Immature natural killer cell (primary cell): ENCODE measurements at regions not wholly inside any gene's neighbourhood (a gene's known extent, or its start where the extent isn't known, plus 50 kb on each side); places are given as distances from the start of the nearest gene placed in this dataset.
"Not testable (repeated sequence)": the region's sequence is repeated elsewhere in the genome, so short reads cannot be mapped to it uniquely, and the experiment has no call there.

Experiments used
- DNase-seq, 3 donors: peaks; one replicate each; pipeline ENCODE4 v3.0.0; 2022; ENCODE audit warnings: mixed read lengths in 1 of 3
- H3K27ac Mint-ChIP-seq, 6 donors: one replicate each; pipeline ENCODE4 v1.8.0; 2020; ENCODE audit warnings: mixed read lengths in 6 of 6, mild to moderate bottlenecking in 5 of 6, inconsistent platforms in 4 of 6, moderate library complexity in 3 of 6
- H3K27me3 Mint-ChIP-seq, 3 donors: one replicate each; pipeline ENCODE4 v1.8.0; 2020 to 2021; ENCODE audit warnings: low read depth in 3 of 3, mild to moderate bottlenecking in 3 of 3, mixed read lengths in 3 of 3, moderate library complexity in 3 of 3, inconsistent platforms in 1 of 3
- H3K36me3 Mint-ChIP-seq, 3 donors: one replicate each; pipeline ENCODE4 v1.8.0; 2020; ENCODE audit warnings: mixed read lengths in 3 of 3, inconsistent platforms in 2 of 3, mild to moderate bottlenecking in 2 of 3
- H3K4me1 Mint-ChIP-seq, 2 donors: one replicate each; pipeline ENCODE4 v1.8.0; 2020; ENCODE audit warnings: inconsistent platforms in 2 of 2, mild to moderate bottlenecking in 2 of 2, mixed read lengths in 2 of 2, moderate library complexity in 1 of 2
- H3K4me3 Mint-ChIP-seq, 5 donors: one replicate each; pipeline ENCODE4 v1.8.0; 2020; ENCODE audit warnings: mild to moderate bottlenecking in 5 of 5, mixed read lengths in 5 of 5, inconsistent platforms in 3 of 5, moderate library complexity in 3 of 5
- H3K9me3 Mint-ChIP-seq, 6 donors: one replicate each; pipeline ENCODE4 v1.8.0; 2020; ENCODE audit warnings: mild to moderate bottlenecking in 6 of 6, mixed read lengths in 6 of 6, inconsistent platforms in 4 of 6, moderate library complexity in 3 of 6

GRCh38 chr12:28079539-28079938 is 107.0 kb upstream of the PTHLH start:
- no peaks in the 10 kb centered on the region for H3K36me3 Mint-ChIP-seq
- H3K27ac Mint-ChIP-seq, result no peak overlapping the region
- DNase-seq, result no peak
- H3K4me3 Mint-ChIP-seq, result no peak overlapping the region
- H3K27me3 Mint-ChIP-seq, result peaks cover 0 to 4% (median 0%) of the 10 kb centered on the region in 3 donors
- H3K4me1 Mint-ChIP-seq, result no peaks in the 10 kb centered on the region
- H3K9me3 Mint-ChIP-seq, result peaks cover 0 to 7% (median 4%) of the 10 kb centered on the region in 6 donors

DNA sequence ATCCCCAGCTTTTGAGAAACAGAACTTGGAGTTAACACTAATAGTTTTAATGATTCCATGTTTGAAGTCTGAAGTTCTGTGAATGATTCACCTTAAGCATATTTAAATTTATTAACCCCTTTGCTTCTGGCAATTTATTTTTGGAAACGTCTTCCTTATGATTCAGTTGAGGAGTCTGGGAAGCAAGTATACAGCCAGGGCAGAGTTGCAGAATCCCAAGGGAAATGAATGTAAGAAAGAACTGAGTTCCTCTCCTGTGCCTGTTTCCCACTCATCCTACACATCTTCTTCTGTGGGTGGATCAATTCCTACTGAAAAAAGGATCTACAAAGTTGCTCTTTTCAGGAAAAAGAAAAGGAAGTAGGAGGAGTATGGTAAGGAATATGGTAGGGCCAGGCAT is 108.2 kb upstream of the CCDC91 start:
- H3K36me3 Mint-ChIP-seq, result no peaks in the 10 kb centered on the region
- DNase-seq, result no peak
- H3K4me3 Mint-ChIP-seq, result no peak overlapping the region
- H3K27me3 Mint-ChIP-seq, result peaks cover 2 to 4% (median 4%) of the 10 kb centered on the region in 3 donors
- peaks cover 0 to 4% (median 0%) of the 10 kb centered on the region in 6 donors for H3K9me3 Mint-ChIP-seq
- H3K27ac Mint-ChIP-seq, result no peak overlapping the region
- no peaks in the 10 kb centered on the region for H3K4me1 Mint-ChIP-seq

DNA sequence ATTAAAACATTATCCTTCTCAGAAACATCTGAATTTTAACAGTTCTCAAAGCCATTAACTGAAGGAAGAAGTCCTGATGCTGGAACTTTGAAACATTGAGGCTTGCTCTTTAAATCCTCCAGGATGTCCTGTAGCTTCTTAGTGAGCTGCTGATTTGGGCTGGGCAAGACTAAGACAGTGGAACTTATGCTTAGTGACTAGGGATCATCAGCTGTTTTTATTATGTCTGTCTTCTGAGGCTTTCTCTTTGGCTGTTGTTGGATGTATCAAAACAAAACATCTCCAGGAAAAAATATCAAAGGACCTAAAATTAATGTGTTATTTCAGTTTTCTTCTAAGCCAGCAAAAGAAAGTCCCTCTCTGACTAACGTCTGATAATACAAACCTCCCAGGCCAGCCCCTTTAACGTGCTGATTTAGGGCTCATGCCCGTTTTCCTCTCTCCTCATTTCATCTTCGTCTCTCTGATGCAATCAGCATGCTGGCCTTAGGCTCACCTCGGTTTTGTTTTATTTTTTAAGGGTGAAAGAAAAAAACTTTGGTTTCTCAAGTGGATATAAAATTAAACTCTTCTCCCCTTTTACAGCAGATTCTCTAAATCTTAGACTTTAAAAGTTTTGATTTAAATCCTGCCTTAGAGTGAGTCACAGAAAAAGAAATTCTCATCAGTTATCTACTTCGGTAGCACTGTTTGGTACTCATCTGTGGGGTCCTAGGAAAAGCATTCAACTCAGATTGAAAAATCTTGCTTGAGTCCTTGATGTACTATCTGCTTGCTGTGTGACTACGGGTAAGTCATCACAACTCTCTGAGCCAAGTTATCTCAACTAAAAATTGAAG is 106.2 kb upstream of the CCDC91 start:
- no peak overlapping the region for H3K4me3 Mint-ChIP-seq
- DNase-seq, result no peak
- no peaks in the 10 kb centered on the region for H3K4me1 Mint-ChIP-seq
- H3K9me3 Mint-ChIP-seq, result peaks cover 0 to 2% (median 0%) of the 10 kb centered on the region in 6 donors
- peaks cover 2 to 4% (median 4%) of the 10 kb centered on the region in 3 donors for H3K27me3 Mint-ChIP-seq
- no peaks in the 10 kb centered on the region for H3K36me3 Mint-ChIP-seq
- no peak overlapping the region for H3K27ac Mint-ChIP-seq

GRCh38 chr12:28086521-28087155 is 103.6 kb upstream of the CCDC91 start:
- Mint-ChIP-seq H3K27me3 (peaks cover 2 to 6% (median 4%) of the 10 kb centered on the region in 3 donors), H3K9me3 (no peaks in the 10 kb centered on the region), H3K4me1 (no peaks in the 10 kb centered on the region), H3K4me3 (no peak overlapping the region), H3K27ac (no peak overlapping the region), H3K36me3 (no peaks in the 10 kb centered on the region)
- no peak for DNase-seq

DNA sequence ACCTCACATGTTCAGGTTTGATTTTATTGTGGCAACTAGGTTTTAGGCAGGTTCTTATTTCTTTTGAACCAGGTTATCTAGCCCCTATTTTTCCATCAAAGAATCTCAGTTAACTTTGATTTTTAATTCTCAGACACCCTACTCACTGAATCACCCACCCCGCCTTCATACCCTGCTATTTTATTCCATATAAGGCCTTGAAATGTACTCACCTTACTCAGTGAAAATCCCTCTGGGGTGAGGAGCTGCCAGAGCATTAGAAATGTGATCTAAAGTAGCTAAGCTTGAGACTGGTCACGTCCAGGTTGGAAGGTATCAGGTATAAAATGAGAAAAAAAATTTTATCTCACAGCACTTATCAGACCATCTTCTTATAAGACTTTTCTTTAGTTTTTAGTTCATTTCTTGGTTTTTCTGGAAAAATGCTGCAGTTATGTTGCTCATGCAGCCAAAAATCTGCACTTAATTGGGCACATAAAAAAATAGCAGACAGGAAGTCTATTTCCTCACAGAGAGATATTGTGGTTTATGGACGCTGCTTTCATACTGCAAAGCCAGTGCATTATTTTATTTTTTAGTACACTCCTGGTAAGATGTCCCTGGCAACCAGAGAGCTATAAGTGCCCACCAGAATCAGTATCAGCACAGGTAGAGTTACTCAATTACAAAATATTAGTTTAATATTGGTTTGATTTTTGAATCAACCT is 101.5 kb upstream of the CCDC91 start:
- H3K4me1 Mint-ChIP-seq, result no peaks in the 10 kb centered on the region
- peaks cover 2 to 6% (median 6%) of the 10 kb centered on the region in 3 donors for H3K27me3 Mint-ChIP-seq

GRCh38 chr12:28089338-28089737 is 100.9 kb upstream of the CCDC91 start:
- H3K27me3 Mint-ChIP-seq, result peaks cover 4 to 8% (median 6%) of the 10 kb centered on the region in 3 donors

More for the DNA sequence above, 101.5 kb upstream of the CCDC91 start:
- no peak for DNase-seq
- no peak overlapping the region for H3K4me3 Mint-ChIP-seq
- H3K27ac Mint-ChIP-seq, result no peak overlapping the region
- H3K9me3 Mint-ChIP-seq, result peaks cover 0 to under 1% (median 0%) of the 10 kb centered on the region in 6 donors
- no peaks in the 10 kb centered on the region for H3K36me3 Mint-ChIP-seq

GRCh38 chr12:28090835-28091234 is 99.4 kb upstream of the CCDC91 start:
- Mint-ChIP-seq H3K36me3 (no peaks in the 10 kb centered on the region), H3K4me3 (no peak overlapping the region), H3K9me3 (peaks cover 0 to 2% (median 0%) of the 10 kb centered on the region in 6 donors), H3K27me3 (peaks cover 2 to 8% (median 6%) of the 10 kb centered on the region in 3 donors), H3K27ac (no peak overlapping the region), H3K4me1 (no peaks in the 10 kb centered on the region)
- DNase-seq, result no peak

More at GRCh38 chr12:28089338-28089737, 100.9 kb upstream of the CCDC91 start:
- DNase-seq, result no peak
- Mint-ChIP-seq H3K4me3 (no peak overlapping the region), H3K9me3 (peaks cover 0 to 2% (median 0%) of the 10 kb centered on the region in 6 donors), H3K27ac (no peak overlapping the region), H3K36me3 (no peaks in the 10 kb centered on the region), H3K4me1 (no peaks in the 10 kb centered on the region)

DNA sequence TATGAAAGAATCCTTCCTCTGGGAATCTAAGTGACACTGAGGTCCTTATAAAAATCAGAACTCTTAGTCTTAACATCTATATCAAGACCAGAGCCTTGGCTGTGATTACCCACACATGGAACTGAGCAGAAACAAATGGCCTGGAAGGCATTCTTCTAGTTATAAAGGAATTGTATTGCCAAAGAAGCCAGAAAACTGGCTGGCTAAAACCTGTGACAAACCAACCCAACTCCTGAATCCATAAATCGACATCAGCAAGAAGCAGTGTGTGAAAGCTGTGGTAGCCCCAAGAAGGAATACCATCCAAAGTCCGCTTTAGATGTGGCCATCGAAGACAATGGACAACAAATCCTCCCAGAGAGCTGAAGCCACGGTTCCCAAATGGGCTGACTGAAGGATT is 97.9 kb upstream of the CCDC91 start:
- H3K4me3 Mint-ChIP-seq, result no peak overlapping the region
- no peaks in the 10 kb centered on the region for H3K36me3 Mint-ChIP-seq
- H3K27me3 Mint-ChIP-seq, result peaks cover 2 to 6% (median 4%) of the 10 kb centered on the region in 3 donors
- peaks cover 0 to 2% (median 0%) of the 10 kb centered on the region in 6 donors for H3K9me3 Mint-ChIP-seq
- DNase-seq, result no peak
- no peaks in the 10 kb centered on the region for H3K4me1 Mint-ChIP-seq
- no peak overlapping the region for H3K27ac Mint-ChIP-seq

GRCh38 chr12:28096649-28097048 is 93.6 kb upstream of the CCDC91 start:
- no peak overlapping the region for H3K4me3 Mint-ChIP-seq

GRCh38 chr12:28097221-28097620 is 93.0 kb upstream of the CCDC91 start:
- Mint-ChIP-seq H3K4me3 (no peak overlapping the region), H3K4me1 (no peaks in the 10 kb centered on the region), H3K36me3 (no peaks in the 10 kb centered on the region), H3K9me3 (peaks cover 0 to 5% (median 0%) of the 10 kb centered on the region in 6 donors), H3K27me3 (peaks cover 2 to 7% (median 2%) of the 10 kb centered on the region in 3 donors), H3K27ac (no peak overlapping the region)
- no peak for DNase-seq

More at GRCh38 chr12:28096649-28097048, 93.6 kb upstream of the CCDC91 start:
- Mint-ChIP-seq H3K27me3 (peaks cover 2 to 7% (median 2%) of the 10 kb centered on the region in 3 donors), H3K36me3 (no peaks in the 10 kb centered on the region), H3K4me1 (no peaks in the 10 kb centered on the region), H3K27ac (no peak overlapping the region), H3K9me3 (peaks cover 0 to 5% (median 0%) of the 10 kb centered on the region in 6 donors)
- DNase-seq, result no peak

GRCh38 chr12:28099245-28099644 is 91.0 kb upstream of the CCDC91 start:
- not testable (repeated sequence) for H3K4me3 Mint-ChIP-seq, H3K36me3 Mint-ChIP-seq, H3K27me3 Mint-ChIP-seq, H3K4me1 Mint-ChIP-seq, H3K27ac Mint-ChIP-seq, DNase-seq, H3K9me3 Mint-ChIP-seq

DNA sequence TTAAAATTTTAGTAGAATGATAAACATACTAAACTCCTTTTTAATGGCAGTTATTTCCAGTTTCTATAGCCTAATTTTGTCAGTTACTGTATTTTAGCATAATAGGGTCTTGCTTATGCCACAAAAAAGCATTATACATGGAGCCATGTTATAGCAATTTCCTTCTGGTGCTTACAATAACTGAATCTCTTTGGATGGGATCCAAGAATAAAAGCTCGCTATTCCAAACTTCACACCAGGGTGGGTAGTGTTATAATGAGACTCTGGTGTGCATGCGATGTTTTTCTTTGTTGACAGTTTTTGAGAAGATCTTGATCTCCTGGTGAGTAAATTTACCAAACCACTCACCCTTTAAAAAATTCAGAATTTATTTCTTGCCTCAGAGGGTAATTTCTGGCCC is 90.4 kb upstream of the CCDC91 start:
- Mint-ChIP-seq H3K27ac (no peak overlapping the region), H3K27me3 (peaks cover 0 to 2% (median 0%) of the 10 kb centered on the region in 3 donors), H3K4me1 (no peaks in the 10 kb centered on the region), H3K4me3 (no peak overlapping the region), H3K36me3 (no peaks in the 10 kb centered on the region), H3K9me3 (peaks cover 0 to 5% (median 3%) of the 10 kb centered on the region in 6 donors)
- DNase-seq, result no peak

DNA sequence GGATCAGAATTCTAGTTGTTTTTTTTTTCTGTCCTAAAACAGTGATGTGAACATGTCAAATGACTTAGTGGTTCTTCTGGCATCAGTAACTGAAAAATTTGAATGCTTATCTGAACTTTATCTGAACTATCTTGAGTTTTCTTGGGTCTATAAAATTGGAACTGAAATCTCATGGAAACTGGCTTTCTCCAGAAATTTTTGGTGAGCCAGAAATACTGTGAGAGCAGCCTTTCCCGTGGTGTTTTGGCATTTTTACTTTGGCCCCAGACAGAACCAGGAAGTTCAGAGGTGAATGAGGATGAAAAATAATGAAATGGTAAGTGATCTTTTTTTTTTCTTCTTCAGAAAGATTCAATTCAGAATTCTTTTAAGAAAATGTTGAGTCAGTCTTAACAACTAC is 89.5 kb upstream of the CCDC91 start:
- H3K9me3 Mint-ChIP-seq, result peaks cover 0 to 5% (median 3%) of the 10 kb centered on the region in 6 donors
- no peak overlapping the region for H3K27ac Mint-ChIP-seq
- H3K4me3 Mint-ChIP-seq, result no peak overlapping the region
- no peaks in the 10 kb centered on the region for H3K4me1 Mint-ChIP-seq
- DNase-seq, result no peak
- H3K36me3 Mint-ChIP-seq, result no peaks in the 10 kb centered on the region
- peaks cover 0 to 2% (median 0%) of the 10 kb centered on the region in 3 donors for H3K27me3 Mint-ChIP-seq

GRCh38 chr12:28104316-28104715 is 85.9 kb upstream of the CCDC91 start:
- peaks cover 2 to 21% of the 10 kb centered on the region in 2 donors for H3K4me1 Mint-ChIP-seq
- peaks cover 0 to 3% (median 2%) of the 10 kb centered on the region in 3 donors for H3K27me3 Mint-ChIP-seq

More at GRCh38 chr12:28104316-28104715, 85.9 kb upstream of the CCDC91 start:
- no peak for DNase-seq
- no peak overlapping the region for H3K27ac Mint-ChIP-seq
- H3K36me3 Mint-ChIP-seq, result no peaks in the 10 kb centered on the region
- H3K9me3 Mint-ChIP-seq, result peaks cover 0 to 4% (median 2%) of the 10 kb centered on the region in 6 donors
- no peak overlapping the region for H3K4me3 Mint-ChIP-seq
